Lower lobe of right lung (tissue), 2 donors: ENCODE measurements at regions not wholly inside any gene's neighbourhood (a gene's known extent, or its start where the extent isn't known, plus 50 kb on each side); places are given as distances from the start of the nearest gene placed in this dataset.

Experiments
- ATAC-seq, 2 donors: fragments of 200-7000 bp; cut with Tn5 transposase; one replicate each; pipeline ENCODE4 v1.9.1; 2020 to 2022; ENCODE audit warnings: mild to moderate bottlenecking in 2 of 2, moderate library complexity in 2 of 2
- DNase-seq: peaks from one replicate; pipeline ENCODE4 v3.0.0-alpha.2; 2020
- H3K27ac ChIP-seq: fragments of 200-600 bp; one replicate; pipeline ENCODE4 v1.8.0; 2022
- H3K27me3 ChIP-seq: fragments of 200-600 bp; one replicate; pipeline ENCODE4 v1.8.0; 2022; ENCODE audit warnings: low read depth
- H3K36me3 ChIP-seq: fragments of 200-600 bp; one replicate; pipeline ENCODE4 v1.8.0; 2022; ENCODE audit warnings: mild to moderate bottlenecking
- H3K4me1 ChIP-seq: fragments of 200-600 bp; one replicate; pipeline ENCODE4 v1.8.0; 2022
- H3K4me3 ChIP-seq: fragments of 200-600 bp; one replicate; pipeline ENCODE4 v1.8.0; 2022; ENCODE audit warnings: mild to moderate bottlenecking
- H3K9me3 ChIP-seq: fragments of 200-600 bp; one replicate; pipeline ENCODE4 v1.8.0; 2022
- CTCF ChIP-seq: fragments of 200-600 bp; IDR thresholded peaks from one replicate; pipeline ENCODE4 v1.8.0; 2022; ENCODE audit warnings: antibody characterized with exemption, mild to moderate bottlenecking
- intact Hi-C: fragments of 100-400 bp; cut with DNase I; formaldehyde crosslinking; loops from one replicate; pipeline ENCODE4 v1.11.0; 2022
- donor health status: DM: no; HTN: yes; CAD: no; lungs with severe emphysema.

- intact Hi-C loops: no loop called here
- no peaks in the 10 kb centered on the region for H3K36me3 ChIP-seq
- no peaks in the 10 kb centered on the region for H3K4me1 ChIP-seq
- DNase-seq: no peak
- ATAC-seq: no peak
- no peaks in the 10 kb centered on the region for H3K9me3 ChIP-seq
- H3K27ac ChIP-seq: no peak overlapping the region
- H3K4me3 ChIP-seq: no peak overlapping the region
- TF ChIP-seq CTCF: no peak
- no peaks in the 10 kb centered on the region for H3K27me3 ChIP-seq
Measured at GRCh38 chr21:23045955-23046354, 2047.7 kb downstream of the NCAM2 start.

- ATAC-seq (no peak), DNase-seq (no peak)
- peaks cover 4% of the 10 kb centered on the region for H3K9me3 ChIP-seq
- TF ChIP-seq CTCF: no peak
- no peaks in the 10 kb centered on the region for H3K27me3 ChIP-seq
- H3K4me3 ChIP-seq: no peak overlapping the region
- no peaks in the 10 kb centered on the region for H3K36me3 ChIP-seq
- no peaks in the 10 kb centered on the region for H3K4me1 ChIP-seq
- intact Hi-C loops: no loop called here
- no peak overlapping the region for H3K27ac ChIP-seq
Measured at GRCh38 chr21:23067672-23068071, 2069.5 kb downstream of the NCAM2 start.

- Histone ChIP-seq H3K4me1 (no peaks in the 10 kb centered on the region), H3K9me3 (no peaks in the 10 kb centered on the region), H3K27ac (no peak overlapping the region), H3K4me3 (no peak overlapping the region), H3K27me3 (no peaks in the 10 kb centered on the region), H3K36me3 (no peaks in the 10 kb centered on the region)
- intact Hi-C loops: no loop called here
- ATAC-seq (no peak), DNase-seq (no peak)
- TF ChIP-seq CTCF: no peak
Measured at GRCh38 chr21:23083242-23083641, 2085.0 kb downstream of the NCAM2 start.

GRCh38 chr21:23093259-23093658, 2095.1 kb downstream of the NCAM2 start:
- Histone ChIP-seq H3K4me3 (no peak overlapping the region), H3K4me1 (no peaks in the 10 kb centered on the region), H3K36me3 (no peaks in the 10 kb centered on the region), H3K27ac (no peak overlapping the region), H3K27me3 (no peaks in the 10 kb centered on the region), H3K9me3 (no peaks in the 10 kb centered on the region)
- no peak for DNase-seq
- intact Hi-C loops: no loop called here
- no peak for TF ChIP-seq CTCF
- no peak for ATAC-seq

- ATAC-seq (no peak), DNase-seq (no peak)
- Histone ChIP-seq H3K27ac (no peak overlapping the region), H3K9me3 (no peaks in the 10 kb centered on the region), H3K36me3 (no peaks in the 10 kb centered on the region), H3K4me3 (no peak overlapping the region), H3K4me1 (no peaks in the 10 kb centered on the region), H3K27me3 (no peaks in the 10 kb centered on the region)
- no peak for TF ChIP-seq CTCF
- intact Hi-C loops: no loop called here
Measured at GRCh38 chr21:23099185-23099584, 2101.0 kb downstream of the NCAM2 start.

- intact Hi-C loops: no loop called here
Measured at GRCh38 chr21:23101111-23101510, 2102.9 kb downstream of the NCAM2 start.

More at GRCh38 chr21:23101111-23101510, 2102.9 kb downstream of the NCAM2 start:
- TF ChIP-seq CTCF: no peak
- H3K36me3 ChIP-seq: no peaks in the 10 kb centered on the region
- no peaks in the 10 kb centered on the region for H3K9me3 ChIP-seq
- no peak overlapping the region for H3K27ac ChIP-seq
- no peaks in the 10 kb centered on the region for H3K4me1 ChIP-seq
- no peak overlapping the region for H3K4me3 ChIP-seq
- H3K27me3 ChIP-seq: no peaks in the 10 kb centered on the region
- peak in 1 of 2 donors; percentile 16 for ATAC-seq
- no peak for DNase-seq
